ENCODE measurements at regions not wholly inside any gene's neighbourhood (a gene's known extent, or its start where the extent isn't known, plus 50 kb on each side); places are given as distances from the start of the nearest gene placed in this dataset.

DNA sequence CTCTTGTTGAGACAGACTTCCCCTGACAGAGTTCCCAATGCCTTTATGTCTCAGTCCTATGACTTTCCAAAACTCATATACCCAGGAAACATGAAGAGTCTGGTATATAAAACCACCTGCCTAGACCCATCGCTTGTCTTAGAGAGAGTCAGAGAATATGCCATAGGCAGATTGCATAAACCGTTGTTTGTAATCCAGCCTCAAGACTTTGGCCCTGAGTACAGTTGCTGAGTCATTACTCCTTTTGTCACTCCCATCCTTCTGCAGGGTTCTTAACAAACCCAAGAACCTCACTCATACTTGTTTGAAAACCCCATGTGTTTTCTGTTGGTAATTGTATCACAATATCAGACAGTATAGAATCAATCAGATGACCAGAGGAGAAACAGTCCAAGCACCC, 616.3 kb downstream of the SLCO4C1 start:
- TF ChIP-seq, protein P1, sequence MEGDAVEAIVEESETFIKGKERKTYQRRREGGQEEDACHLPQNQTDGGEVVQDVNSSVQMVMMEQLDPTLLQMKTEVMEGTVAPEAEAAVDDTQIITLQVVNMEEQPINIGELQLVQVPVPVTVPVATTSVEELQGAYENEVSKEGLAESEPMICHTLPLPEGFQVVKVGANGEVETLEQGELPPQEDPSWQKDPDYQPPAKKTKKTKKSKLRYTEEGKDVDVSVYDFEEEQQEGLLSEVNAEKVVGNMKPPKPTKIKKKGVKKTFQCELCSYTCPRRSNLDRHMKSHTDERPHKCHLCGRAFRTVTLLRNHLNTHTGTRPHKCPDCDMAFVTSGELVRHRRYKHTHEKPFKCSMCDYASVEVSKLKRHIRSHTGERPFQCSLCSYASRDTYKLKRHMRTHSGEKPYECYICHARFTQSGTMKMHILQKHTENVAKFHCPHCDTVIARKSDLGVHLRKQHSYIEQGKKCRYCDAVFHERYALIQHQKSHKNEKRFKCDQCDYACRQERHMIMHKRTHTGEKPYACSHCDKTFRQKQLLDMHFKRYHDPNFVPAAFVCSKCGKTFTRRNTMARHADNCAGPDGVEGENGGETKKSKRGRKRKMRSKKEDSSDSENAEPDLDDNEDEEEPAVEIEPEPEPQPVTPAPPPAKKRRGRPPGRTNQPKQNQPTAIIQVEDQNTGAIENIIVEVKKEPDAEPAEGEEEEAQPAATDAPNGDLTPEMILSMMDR (IDR thresholded peaks at IDR 0.05; ENCODE audit: borderline replicate concordance, extremely low read depth, low read length, poor library complexity, severe bottlenecking): no peak
- TF ChIP-seq EZH2 (IDR thresholded peaks at IDR 0.05; ENCODE audit: borderline replicate concordance, low read depth, low read length, severe bottlenecking): no peak

Measured in DND-41 (cell line).